H1 (cell line): ENCODE measurements at regions not wholly inside any gene's neighbourhood (a gene's known extent, or its start where the extent isn't known, plus 50 kb on each side); places are given as distances from the start of the nearest gene placed in this dataset.

ENCODE experiments used
- CTCF ChIA-PET: fragments of 300-600 bp; sonication (Branson Sonifier 250); formaldehyde crosslinking; loops from one replicate; lab custom pipeline; 2021; ENCODE audit not compliant: partially characterized antibody; lab: Charles Lee
- POLR2A ChIA-PET: fragments of 300-600 bp; sonication (Branson Sonifier 250); formaldehyde crosslinking; loops from one replicate; lab custom pipeline; 2021; ENCODE audit warnings: inconsistent platforms; ENCODE audit not compliant: partially characterized antibody; lab: Charles Lee
- DNase-seq, 2 experiments: peaks; one replicate each; pipeline versions ENCODE4 v3.0.0 to v3.0.0-alpha.2; 2010 to 2022; ENCODE audit warnings: low spot score in 2 of 2, low read depth in 1 of 2, mixed read lengths in 1 of 2
- FAIRE-seq: peaks from 2 replicates; lab custom pipeline; 2011; peaks lifted over from hg19 to GRCh38; lab: Jason Lieb, UNC
- H2AFZ ChIP-seq: 2 replicates; pipeline ENCODE4 v1.8.1; 2012; ENCODE audit warnings: low read length, inconsistent platforms
- H2AK5ac ChIP-seq: 2 replicates; pipeline ENCODE4 v1.6.1; 2013; ENCODE audit warnings: low read depth, low read length
- H2BK120ac ChIP-seq: replicated peaks from 2 replicates; pipeline ENCODE3; 2013; ENCODE audit warnings: low read depth, low read length, inconsistent platforms
- H2BK12ac ChIP-seq: 2 replicates; pipeline ENCODE4 v1.6.1; 2013; ENCODE audit warnings: low read depth, low read length
- H2BK15ac ChIP-seq: 2 replicates; pipeline ENCODE4 v1.6.1; 2013; ENCODE audit warnings: low read length
- H2BK20ac ChIP-seq: 2 replicates; pipeline ENCODE4 v1.6.1; 2013; ENCODE audit warnings: low read length
- H2BK5ac ChIP-seq: 2 replicates; pipeline ENCODE4 v1.6.1; 2013; ENCODE audit warnings: low read depth, low read length
- H3K14ac ChIP-seq: 2 replicates; pipeline ENCODE4 v1.6.1; 2013; ENCODE audit warnings: inconsistent platforms; ENCODE audit not compliant: insufficient read length
- H3K18ac ChIP-seq: 2 replicates; pipeline ENCODE4 v1.6.1; 2013; ENCODE audit warnings: low read length; ENCODE audit errors: extremely low read depth
- H3K23ac ChIP-seq: 2 replicates; pipeline ENCODE4 v1.6.1; 2013; ENCODE audit warnings: inconsistent platforms; ENCODE audit not compliant: insufficient read length
- H3K23me2 ChIP-seq: 2 replicates; pipeline ENCODE4 v1.6.1; 2013; ENCODE audit warnings: low read depth, low read length
- H3K27ac ChIP-seq: 2 replicates; pipeline ENCODE4 v1.6.1; 2011; ENCODE audit warnings: low read depth, low read length, inconsistent platforms
- H3K27me3 ChIP-seq, 4 experiments: replicated peaks in 1 of 4; 1 replicate in 1 of 4; 2 replicates in 3 of 4; pipeline versions ENCODE4 v1.6.1 to v1.8.1; 2011 to 2013; ENCODE audit warnings: low read length in 3 of 4, mild to moderate bottlenecking in 3 of 4, inconsistent platforms in 2 of 4, mixed read lengths in 2 of 4, moderate library complexity in 1 of 4; ENCODE audit not compliant: control insufficient read depth in 3 of 4, insufficient read depth in 3 of 4; ENCODE audit errors: extremely low read depth in 1 of 4
- H3K36me3 ChIP-seq, 4 experiments: 2 replicates each; pipeline versions ENCODE4 v1.6.1 to v1.8.1; 2011 to 2013; ENCODE audit warnings: mild to moderate bottlenecking in 4 of 4, low read length in 3 of 4, moderate library complexity in 2 of 4, control low read depth in 1 of 4, inconsistent platforms in 1 of 4; ENCODE audit not compliant: insufficient read depth in 4 of 4, control insufficient read depth in 2 of 4
- H3K4ac ChIP-seq: replicated peaks from 2 replicates; pipeline ENCODE3; 2013; ENCODE audit warnings: low read length, low read depth, mixed read lengths, inconsistent platforms; ENCODE audit not compliant: insufficient read length
- H3K4me1 ChIP-seq, 4 experiments: replicated peaks in 1 of 4; 1 replicate in 1 of 4; 2 replicates in 3 of 4; pipeline versions ENCODE4 v1.6.1 to v1.8.1; 2011 to 2013; ENCODE audit warnings: low read length in 3 of 4, inconsistent platforms in 2 of 4, mixed read lengths in 1 of 4; ENCODE audit not compliant: insufficient read depth in 4 of 4, control insufficient read depth in 3 of 4
- H3K4me2 ChIP-seq, 2 experiments: 2 replicates each; pipeline versions ENCODE4 v1.6.1 to v1.8.1; 2011 to 2013; ENCODE audit warnings: low read depth in 2 of 2, low read length in 2 of 2, control low read depth in 1 of 2, inconsistent platforms in 1 of 2, mild to moderate bottlenecking in 1 of 2; ENCODE audit not compliant: insufficient read depth in 1 of 2
- H3K4me3 ChIP-seq, 4 experiments: fragments of 200-600, 300-600 bp in 1 of 4; sonication (generic), shearing (Covaris generic), sonication (Bioruptor Twin) in 1 of 4; 2 replicates each; pipeline versions ENCODE4 v1.5.1 to v1.8.1; 2011 to 2016; ENCODE audit warnings: low read length in 4 of 4, low read depth in 3 of 4, control low read depth in 2 of 4, inconsistent platforms in 2 of 4, mild to moderate bottlenecking in 2 of 4, mixed read lengths in 1 of 4, moderate library complexity in 1 of 4; ENCODE audit not compliant: insufficient read depth in 2 of 4; ENCODE audit errors: extremely low read depth in 1 of 4
- H3K56ac ChIP-seq: replicated peaks from 2 replicates; pipeline ENCODE3; 2013; ENCODE audit warnings: low read depth, mild to moderate bottlenecking, mixed read lengths, low read length, inconsistent platforms; ENCODE audit not compliant: insufficient read length
- H3K79me1 ChIP-seq: 2 replicates; pipeline ENCODE4 v1.6.1; 2013; ENCODE audit warnings: low read depth, low read length, control low read depth
- H3K79me2 ChIP-seq, 2 experiments: 2 replicates each; pipeline versions ENCODE4 v1.6.1 to v1.8.1; 2012 to 2013; ENCODE audit warnings: low read length in 2 of 2, mild to moderate bottlenecking in 2 of 2, inconsistent platforms in 1 of 2; ENCODE audit not compliant: insufficient read depth in 2 of 2, control insufficient read depth in 1 of 2
- H3K9ac ChIP-seq, 4 experiments: replicated peaks in 1 of 4; 1 replicate in 1 of 4; 2 replicates in 3 of 4; pipeline versions ENCODE4 v1.6.1 to v1.8.1; 2011 to 2013; ENCODE audit warnings: low read depth in 3 of 4, low read length in 3 of 4, control low read depth in 2 of 4, mild to moderate bottlenecking in 2 of 4, moderate library complexity in 2 of 4, inconsistent platforms in 1 of 4; ENCODE audit errors: extremely low read depth in 1 of 4
- H3K9me3 ChIP-seq, 2 experiments: 2 replicates each; pipeline versions ENCODE4 v1.6.1 to v1.8.1; 2012 to 2013; ENCODE audit warnings: mild to moderate bottlenecking in 2 of 2, moderate library complexity in 2 of 2, control low read depth in 1 of 2, inconsistent platforms in 1 of 2, low read depth in 1 of 2, low read length in 1 of 2, mixed read lengths in 1 of 2; ENCODE audit not compliant: insufficient read depth in 2 of 2
- H4K20me1 ChIP-seq, 2 experiments: replicated peaks in 1 of 2; 2 replicates each; pipeline versions ENCODE3 to v1.8.1; 2011 to 2013; ENCODE audit warnings: inconsistent platforms in 2 of 2, low read length in 2 of 2, mild to moderate bottlenecking in 1 of 2; ENCODE audit not compliant: insufficient read depth in 2 of 2, control insufficient read depth in 1 of 2
- H4K5ac ChIP-seq: 2 replicates; pipeline ENCODE4 v1.6.1; 2013; ENCODE audit warnings: low read length, low read depth, mixed read lengths, inconsistent platforms; ENCODE audit not compliant: insufficient read length
- H4K8ac ChIP-seq: 2 replicates; pipeline ENCODE4 v1.8.0; 2013; ENCODE audit warnings: mild to moderate bottlenecking, moderate library complexity, low read length, inconsistent platforms; ENCODE audit not compliant: insufficient read depth; ENCODE audit errors: extremely low read depth
- H4K91ac ChIP-seq: replicated peaks from 2 replicates; pipeline ENCODE3; 2013; ENCODE audit warnings: low read length, mixed read lengths, inconsistent platforms; ENCODE audit not compliant: insufficient read length
- WGBS, 2 experiments: shearing (Covaris generic) in 1 of 2; methylation state at CpG; one replicate each; pipeline versions ENCODE4 v1.1.6 to v1.1.7; 2013 to 2015; ENCODE audit warnings: low lambda C conversion rate in 2 of 2, mixed read lengths in 2 of 2, inconsistent platforms in 1 of 2, low coverage in 1 of 2, missing lambda C conversion rate in 1 of 2; ENCODE audit not compliant: insufficient replicate concordance in 2 of 2, insufficient coverage in 1 of 2, insufficient read length in 1 of 2; ENCODE audit errors: extremely low coverage in 1 of 2, missing lambda C conversion rate in 1 of 2; 5-methylcytosine and 5-hydroxymethylcytosine counted together
- TF ChIP-seq, protein P1 (sequence below): fragments of 300-600 bp; sonication (generic); IDR thresholded peaks from 2 replicates; pipeline ENCODE4 v1.7.1; 2012; ENCODE audit warnings: low read length, moderate library complexity, mild to moderate bottlenecking, inconsistent platforms; ENCODE audit not compliant: insufficient replicate concordance

DNA sequence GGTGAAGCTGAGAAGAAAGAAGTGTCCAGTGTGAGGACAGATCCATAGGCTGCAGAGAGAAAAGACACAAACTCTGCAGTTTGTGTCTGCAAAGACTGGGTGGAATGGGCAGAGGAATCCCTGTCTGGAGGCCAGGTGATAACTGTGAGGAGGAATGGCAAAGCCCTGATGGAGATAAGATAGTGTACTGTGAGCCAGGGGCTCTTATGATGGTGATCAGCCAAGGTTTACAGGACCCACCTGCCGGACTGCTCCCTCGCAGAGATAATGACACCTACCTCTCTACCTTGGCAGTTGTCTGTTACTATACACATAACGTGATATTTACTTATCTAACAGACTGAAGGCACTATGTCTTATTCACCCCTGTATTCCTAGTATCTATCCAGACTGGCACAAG is 92.6 kb upstream of the ASIC2 start:
- H3K9me3 ChIP-seq, result no peaks in the 10 kb centered on the region
- WGBS, 2 experiments, result 90% methylated on average over 3 of the region's 3 CpGs; no CpG with 5 or more reads in 1 of the 2 experiments
- no peak overlapping the region for H2AK5ac ChIP-seq
- no peak overlapping the region for H4K91ac ChIP-seq
- no peak overlapping the region for H3K18ac ChIP-seq
- H3K14ac ChIP-seq, result no peak overlapping the region
- no peak overlapping the region for H2BK120ac ChIP-seq
- no peak overlapping the region for H2AFZ ChIP-seq
- no peak overlapping the region for H4K5ac ChIP-seq
- no peaks in the 10 kb centered on the region for H3K36me3 ChIP-seq
- no peak overlapping the region for H3K56ac ChIP-seq
- H3K23ac ChIP-seq, result no peak overlapping the region
- no peak overlapping the region for H2BK5ac ChIP-seq
- H2BK15ac ChIP-seq, result no peak overlapping the region
- H3K79me1 ChIP-seq, result no peaks in the 10 kb centered on the region
- H4K20me1 ChIP-seq, result no peaks in the 10 kb centered on the region
- POLR2A ChIA-PET, result no interaction called here
- DNase-seq (no peak), FAIRE-seq (no peak)
- H2BK12ac ChIP-seq, result no peak overlapping the region
- H3K23me2 ChIP-seq, result no peaks in the 10 kb centered on the region
- no peak overlapping the region for H3K27ac ChIP-seq
- H3K27me3 ChIP-seq, result no peaks in the 10 kb centered on the region
- no peaks in the 10 kb centered on the region for H3K79me2 ChIP-seq
- H3K9ac ChIP-seq, result no peak overlapping the region
- H3K4ac ChIP-seq, result no peak overlapping the region
- no peak overlapping the region for H2BK20ac ChIP-seq
- peaks cover 0 to 5% (median 1%) of the 10 kb centered on the region in 4 experiments; a peak in 1 of 7 replicates for H3K4me1 ChIP-seq
- H3K4me2 ChIP-seq, result no peak overlapping the region
- H3K4me3 ChIP-seq, result no peak overlapping the region
- CTCF ChIA-PET, result interaction anchor here (1.0 to 1.1 kb wide), 2 partner anchors 9 to 30 kb away, joined by 3 to 4 read pairs; no protein-coding TSS in a partner anchor
- H4K8ac ChIP-seq, result no peak overlapping the region
- TF ChIP-seq, protein P1, sequence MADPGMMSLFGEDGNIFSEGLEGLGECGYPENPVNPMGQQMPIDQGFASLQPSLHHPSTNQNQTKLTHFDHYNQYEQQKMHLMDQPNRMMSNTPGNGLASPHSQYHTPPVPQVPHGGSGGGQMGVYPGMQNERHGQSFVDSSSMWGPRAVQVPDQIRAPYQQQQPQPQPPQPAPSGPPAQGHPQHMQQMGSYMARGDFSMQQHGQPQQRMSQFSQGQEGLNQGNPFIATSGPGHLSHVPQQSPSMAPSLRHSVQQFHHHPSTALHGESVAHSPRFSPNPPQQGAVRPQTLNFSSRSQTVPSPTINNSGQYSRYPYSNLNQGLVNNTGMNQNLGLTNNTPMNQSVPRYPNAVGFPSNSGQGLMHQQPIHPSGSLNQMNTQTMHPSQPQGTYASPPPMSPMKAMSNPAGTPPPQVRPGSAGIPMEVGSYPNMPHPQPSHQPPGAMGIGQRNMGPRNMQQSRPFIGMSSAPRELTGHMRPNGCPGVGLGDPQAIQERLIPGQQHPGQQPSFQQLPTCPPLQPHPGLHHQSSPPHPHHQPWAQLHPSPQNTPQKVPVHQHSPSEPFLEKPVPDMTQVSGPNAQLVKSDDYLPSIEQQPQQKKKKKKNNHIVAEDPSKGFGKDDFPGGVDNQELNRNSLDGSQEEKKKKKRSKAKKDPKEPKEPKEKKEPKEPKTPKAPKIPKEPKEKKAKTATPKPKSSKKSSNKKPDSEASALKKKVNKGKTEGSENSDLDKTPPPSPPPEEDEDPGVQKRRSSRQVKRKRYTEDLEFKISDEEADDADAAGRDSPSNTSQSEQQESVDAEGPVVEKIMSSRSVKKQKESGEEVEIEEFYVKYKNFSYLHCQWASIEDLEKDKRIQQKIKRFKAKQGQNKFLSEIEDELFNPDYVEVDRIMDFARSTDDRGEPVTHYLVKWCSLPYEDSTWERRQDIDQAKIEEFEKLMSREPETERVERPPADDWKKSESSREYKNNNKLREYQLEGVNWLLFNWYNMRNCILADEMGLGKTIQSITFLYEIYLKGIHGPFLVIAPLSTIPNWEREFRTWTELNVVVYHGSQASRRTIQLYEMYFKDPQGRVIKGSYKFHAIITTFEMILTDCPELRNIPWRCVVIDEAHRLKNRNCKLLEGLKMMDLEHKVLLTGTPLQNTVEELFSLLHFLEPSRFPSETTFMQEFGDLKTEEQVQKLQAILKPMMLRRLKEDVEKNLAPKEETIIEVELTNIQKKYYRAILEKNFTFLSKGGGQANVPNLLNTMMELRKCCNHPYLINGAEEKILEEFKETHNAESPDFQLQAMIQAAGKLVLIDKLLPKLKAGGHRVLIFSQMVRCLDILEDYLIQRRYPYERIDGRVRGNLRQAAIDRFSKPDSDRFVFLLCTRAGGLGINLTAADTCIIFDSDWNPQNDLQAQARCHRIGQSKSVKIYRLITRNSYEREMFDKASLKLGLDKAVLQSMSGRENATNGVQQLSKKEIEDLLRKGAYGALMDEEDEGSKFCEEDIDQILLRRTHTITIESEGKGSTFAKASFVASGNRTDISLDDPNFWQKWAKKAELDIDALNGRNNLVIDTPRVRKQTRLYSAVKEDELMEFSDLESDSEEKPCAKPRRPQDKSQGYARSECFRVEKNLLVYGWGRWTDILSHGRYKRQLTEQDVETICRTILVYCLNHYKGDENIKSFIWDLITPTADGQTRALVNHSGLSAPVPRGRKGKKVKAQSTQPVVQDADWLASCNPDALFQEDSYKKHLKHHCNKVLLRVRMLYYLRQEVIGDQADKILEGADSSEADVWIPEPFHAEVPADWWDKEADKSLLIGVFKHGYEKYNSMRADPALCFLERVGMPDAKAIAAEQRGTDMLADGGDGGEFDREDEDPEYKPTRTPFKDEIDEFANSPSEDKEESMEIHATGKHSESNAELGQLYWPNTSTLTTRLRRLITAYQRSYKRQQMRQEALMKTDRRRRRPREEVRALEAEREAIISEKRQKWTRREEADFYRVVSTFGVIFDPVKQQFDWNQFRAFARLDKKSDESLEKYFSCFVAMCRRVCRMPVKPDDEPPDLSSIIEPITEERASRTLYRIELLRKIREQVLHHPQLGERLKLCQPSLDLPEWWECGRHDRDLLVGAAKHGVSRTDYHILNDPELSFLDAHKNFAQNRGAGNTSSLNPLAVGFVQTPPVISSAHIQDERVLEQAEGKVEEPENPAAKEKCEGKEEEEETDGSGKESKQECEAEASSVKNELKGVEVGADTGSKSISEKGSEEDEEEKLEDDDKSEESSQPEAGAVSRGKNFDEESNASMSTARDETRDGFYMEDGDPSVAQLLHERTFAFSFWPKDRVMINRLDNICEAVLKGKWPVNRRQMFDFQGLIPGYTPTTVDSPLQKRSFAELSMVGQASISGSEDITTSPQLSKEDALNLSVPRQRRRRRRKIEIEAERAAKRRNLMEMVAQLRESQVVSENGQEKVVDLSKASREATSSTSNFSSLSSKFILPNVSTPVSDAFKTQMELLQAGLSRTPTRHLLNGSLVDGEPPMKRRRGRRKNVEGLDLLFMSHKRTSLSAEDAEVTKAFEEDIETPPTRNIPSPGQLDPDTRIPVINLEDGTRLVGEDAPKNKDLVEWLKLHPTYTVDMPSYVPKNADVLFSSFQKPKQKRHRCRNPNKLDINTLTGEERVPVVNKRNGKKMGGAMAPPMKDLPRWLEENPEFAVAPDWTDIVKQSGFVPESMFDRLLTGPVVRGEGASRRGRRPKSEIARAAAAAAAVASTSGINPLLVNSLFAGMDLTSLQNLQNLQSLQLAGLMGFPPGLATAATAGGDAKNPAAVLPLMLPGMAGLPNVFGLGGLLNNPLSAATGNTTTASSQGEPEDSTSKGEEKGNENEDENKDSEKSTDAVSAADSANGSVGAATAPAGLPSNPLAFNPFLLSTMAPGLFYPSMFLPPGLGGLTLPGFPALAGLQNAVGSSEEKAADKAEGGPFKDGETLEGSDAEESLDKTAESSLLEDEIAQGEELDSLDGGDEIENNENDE, result no peak
